HEK293T (cell line): ENCODE measurements at regions not wholly inside any gene's neighbourhood (a gene's known extent, or its start where the extent isn't known, plus 50 kb on each side); places are given as distances from the start of the nearest gene placed in this dataset.

Experiments used
- CTCF ChIA-PET: fragments of 350-600 bp; formaldehyde crosslinking; extraction: SDS; loops from one replicate; lab custom pipeline; 2021; ENCODE audit warnings: antibody characterized with exemption, inconsistent platforms; lab: Yijun Ruan, JAX
- POLR2A ChIA-PET: fragments of 350-600 bp; formaldehyde crosslinking; extraction: SDS; loops from one replicate; lab custom pipeline; 2020; ENCODE audit warnings: antibody characterized with exemption, inconsistent platforms; lab: Yijun Ruan, JAX
- DNase-seq: peaks from one replicate; pipeline ENCODE4 v3.0.0; 2012; ENCODE audit warnings: mixed read lengths; ENCODE audit errors: extremely low spot score
- ARNT ChIP-seq: fragments of 450-650 bp; IDR thresholded peaks from 2 replicates; pipeline ENCODE4 v1.6.1; 2017; ENCODE audit warnings: mild to moderate bottlenecking
- BHLHE40 ChIP-seq: fragments of 450-650 bp; IDR thresholded peaks from 2 replicates; pipeline ENCODE4 v1.6.1; 2016; ENCODE audit warnings: mild to moderate bottlenecking, moderate library complexity, borderline replicate concordance
- CTBP1 ChIP-seq: fragments of 450-650 bp; IDR thresholded peaks from 2 replicates; pipeline ENCODE4 v1.6.1; 2016; ENCODE audit warnings: borderline replicate concordance
- ELF4 ChIP-seq: fragments of 450-650 bp; IDR thresholded peaks from 2 replicates; pipeline ENCODE4 v1.6.1; 2017; ENCODE audit warnings: antibody characterized with exemption
- FOXA1 ChIP-seq: fragments of 450-650 bp; IDR thresholded peaks from 2 replicates; pipeline ENCODE4 v1.6.1; 2016; ENCODE audit warnings: mild to moderate bottlenecking
- FOXK2 ChIP-seq: fragments of 450-650 bp; IDR thresholded peaks from 2 replicates; pipeline ENCODE4 v1.6.1; 2016; ENCODE audit warnings: mild to moderate bottlenecking
- FOXM1 ChIP-seq: fragments of 450-650 bp; IDR thresholded peaks from 2 replicates; pipeline ENCODE4 v1.6.1; 2017; ENCODE audit warnings: mild to moderate bottlenecking, borderline replicate concordance
- HDGF ChIP-seq: fragments of 450-650 bp; IDR thresholded peaks from 2 replicates; pipeline ENCODE4 v1.6.1; 2017; ENCODE audit warnings: antibody characterized with exemption, borderline replicate concordance
- L3MBTL2 ChIP-seq: fragments of 450-650 bp; conservative IDR thresholded peaks from 2 replicates; pipeline ENCODE4 v1.6.1; 2016; ENCODE audit warnings: mild to moderate bottlenecking
- LEF1 ChIP-seq: fragments of 450-650 bp; IDR thresholded peaks from 2 replicates; pipeline ENCODE4 v1.6.1; 2017; ENCODE audit warnings: mild to moderate bottlenecking, borderline replicate concordance
- NFRKB ChIP-seq: fragments of 450-650 bp; IDR thresholded peaks from 2 replicates; pipeline ENCODE4 v1.6.1; 2016; ENCODE audit warnings: mild to moderate bottlenecking, moderate library complexity
- PKNOX1 ChIP-seq: fragments of 450-650 bp; IDR thresholded peaks from 2 replicates; pipeline ENCODE4 v1.6.1; 2016
- SP1 ChIP-seq: fragments of 450-650 bp; IDR thresholded peaks from 2 replicates; pipeline ENCODE4 v1.6.1; 2017
- SUZ12 ChIP-seq: fragments of 450-650 bp; IDR thresholded peaks from 2 replicates; pipeline ENCODE4 v1.6.1; 2016; ENCODE audit warnings: mild to moderate bottlenecking
- TARDBP ChIP-seq: fragments of 450-650 bp; IDR thresholded peaks from 2 replicates; pipeline ENCODE4 v1.6.1; 2016
- ZNF384 ChIP-seq: fragments of 450-650 bp; IDR thresholded peaks from 2 replicates; pipeline ENCODE4 v1.6.1; 2016

- no peak for TF ChIP-seq FOXM1
- TF ChIP-seq PKNOX1, result no peak
- TF ChIP-seq SUZ12, result no peak
- TF ChIP-seq ELF4, result no peak
- no peak for TF ChIP-seq HDGF
- TF ChIP-seq SP1, result no peak
- no peak for TF ChIP-seq NFRKB
- no peak for TF ChIP-seq FOXA1
- TF ChIP-seq ZNF384, result no peak
- TF ChIP-seq FOXK2, result no peak
- TF ChIP-seq L3MBTL2, result no peak
- no peak for TF ChIP-seq BHLHE40
- no peak for TF ChIP-seq CTBP1
- no peak for TF ChIP-seq TARDBP
- TF ChIP-seq ARNT, result no peak
- TF ChIP-seq LEF1, result no peak
- POLR2A ChIA-PET, result no interaction called here
- no peak for DNase-seq
- CTCF ChIA-PET, result no interaction called here
Measured at GRCh38 chr6:74651948-74652842, 553.7 kb downstream of the COL12A1 start.

GRCh38 chr6:74650668-74651067 lies 555.2 kb downstream of the COL12A1 start:
- CTCF ChIA-PET, result no interaction called here
- no peak for DNase-seq
- no peak for TF ChIP-seq CTBP1
- no peak for TF ChIP-seq ARNT
- TF ChIP-seq PKNOX1, result no peak
- no peak for TF ChIP-seq SP1
- no peak for TF ChIP-seq LEF1
- no peak for TF ChIP-seq ELF4
- TF ChIP-seq NFRKB, result no peak
- TF ChIP-seq L3MBTL2, result no peak
- no peak for TF ChIP-seq FOXM1
- TF ChIP-seq HDGF, result no peak
- POLR2A ChIA-PET, result no interaction called here

GRCh38 chr6:74646461-74646860 lies 559.4 kb downstream of the COL12A1 start:
- TF ChIP-seq FOXM1 (no peak), NFRKB (no peak), TARDBP (no peak), CTBP1 (no peak), PKNOX1 (no peak), L3MBTL2 (no peak), LEF1 (no peak), BHLHE40 (no peak), HDGF (no peak), ELF4 (no peak), SP1 (no peak), ZNF384 (no peak), ARNT (no peak), FOXK2 (no peak), SUZ12 (no peak), FOXA1 (no peak)
- CTCF ChIA-PET, result no interaction called here
- POLR2A ChIA-PET, result no interaction called here
- no peak for DNase-seq

- no peak for TF ChIP-seq SP1
- TF ChIP-seq BHLHE40, result no peak
- no peak for TF ChIP-seq ELF4
- TF ChIP-seq LEF1, result no peak
- no peak for TF ChIP-seq TARDBP
- no peak for TF ChIP-seq FOXA1
- TF ChIP-seq NFRKB, result no peak
- no peak for DNase-seq
- POLR2A ChIA-PET, result no interaction called here
- CTCF ChIA-PET, result interaction anchor here (0.7 kb wide), 1 partner anchor 564 kb away, joined by 3 read pairs; no protein-coding TSS in a partner anchor
Measured at GRCh38 chr6:74645108-74645849, 560.6 kb downstream of the COL12A1 start.

- no peak for DNase-seq
- TF ChIP-seq L3MBTL2, result no peak
- TF ChIP-seq HDGF, result no peak
- no peak for TF ChIP-seq BHLHE40
- no peak for TF ChIP-seq TARDBP
- no peak for TF ChIP-seq ARNT
- no peak for TF ChIP-seq SUZ12
- TF ChIP-seq PKNOX1, result no peak
- no peak for TF ChIP-seq FOXM1
- TF ChIP-seq FOXK2, result no peak
- TF ChIP-seq NFRKB, result no peak
- TF ChIP-seq ZNF384, result no peak
- TF ChIP-seq LEF1, result no peak
- no peak for TF ChIP-seq ELF4
- TF ChIP-seq CTBP1, result no peak
- CTCF ChIA-PET, result no interaction called here
- POLR2A ChIA-PET, result no interaction called here
Measured at GRCh38 chr6:74642101-74642500, 563.8 kb downstream of the COL12A1 start.
